Lung (tissue), 11 donors: ENCODE measurements at regions not wholly inside any gene's neighbourhood (a gene's known extent, or its start where the extent isn't known, plus 50 kb on each side); places are given as distances from the start of the nearest gene placed in this dataset.

Source experiments
- ATAC-seq: fragments of 200-7000 bp; cut with Tn5 transposase; one replicate; pipeline ENCODE4 v1.9.1; 2020; ENCODE audit warnings: moderate number of reproducible peaks; ENCODE audit not compliant: insufficient read depth, low FRiP score
- DNase-seq, 3 donors: peaks; one replicate each; pipeline ENCODE4 v3.0.0-alpha.2; 2013 to 2017
- H3K27ac ChIP-seq, 2 donors: one replicate each; pipeline ENCODE4 v1.5.1; 2013; ENCODE audit warnings: mild to moderate bottlenecking in 2 of 2, moderate library complexity in 2 of 2, control low read depth in 1 of 2, inconsistent platforms in 1 of 2, low read depth in 1 of 2, low read length in 1 of 2
- H3K27me3 ChIP-seq, 3 donors: one replicate each; pipeline ENCODE4 v1.5.1; 2013; ENCODE audit warnings: low read length in 2 of 3; ENCODE audit not compliant: control insufficient read depth in 3 of 3, insufficient read depth in 3 of 3
- H3K36me3 ChIP-seq, 4 donors: one replicate each; pipeline ENCODE4 v1.5.1; 2013; ENCODE audit warnings: low read length in 4 of 4, mild to moderate bottlenecking in 1 of 4, moderate library complexity in 1 of 4; ENCODE audit not compliant: control insufficient read depth in 4 of 4, insufficient read depth in 4 of 4
- H3K4me1 ChIP-seq, 5 donors: one replicate each; pipeline ENCODE4 v1.5.1; 2013; ENCODE audit warnings: low read length in 5 of 5, mild to moderate bottlenecking in 2 of 5, moderate library complexity in 1 of 5; ENCODE audit not compliant: control insufficient read depth in 5 of 5, insufficient read depth in 5 of 5
- H3K4me3 ChIP-seq: one replicate; pipeline ENCODE4 v1.5.1; 2013; ENCODE audit warnings: mild to moderate bottlenecking, control low read depth, moderate library complexity
- H3K9ac ChIP-seq, 2 donors: one replicate each; pipeline ENCODE4 v1.5.1; 2013; ENCODE audit warnings: low read length in 2 of 2, control low read depth in 1 of 2; ENCODE audit not compliant: insufficient read depth in 1 of 2
- H3K9me3 ChIP-seq, 4 donors: one replicate each; pipeline ENCODE4 v1.5.1; 2013; ENCODE audit warnings: low read length in 3 of 4, mild to moderate bottlenecking in 1 of 4, moderate library complexity in 1 of 4; ENCODE audit not compliant: control insufficient read depth in 4 of 4, insufficient read depth in 3 of 4
- CTCF ChIP-seq: IDR thresholded peaks from 2 replicates; pipeline ENCODE4 v1.5.1; 2012; ENCODE audit warnings: mild to moderate bottlenecking; ENCODE audit errors: control extremely low read depth, extremely low read depth
- WGBS, 2 donors: extraction: QIAGEN DNeasy Blood & Tissue Kit; methylation state at CpG; one replicate each; pipeline ENCODE4 v1.1.7; 2013; 5-methylcytosine and 5-hydroxymethylcytosine counted together
- donor health status: control.
- donor health status: control.
- donor health status: Bipolar disorder and iron deficiency.
- donor health status: healthy.
- donor health status: DM: yes; HTN: yes; CAD: no.

- no peak for ATAC-seq
- H3K9me3 ChIP-seq, result no peaks in the 10 kb centered on the region
- H3K4me1 ChIP-seq, result no peaks in the 10 kb centered on the region
- no peak overlapping the region for H3K4me3 ChIP-seq
- no peak for TF ChIP-seq CTCF
- no peak overlapping the region for H3K9ac ChIP-seq
- no peaks in the 10 kb centered on the region for H3K36me3 ChIP-seq
- DNase-seq, result no peak
- H3K27ac ChIP-seq, result no peak overlapping the region
- WGBS, 2 donors, result 93 to 94% methylated on average over 5 of the region's 5 CpGs
- no peaks in the 10 kb centered on the region for H3K27me3 ChIP-seq
Observed at GRCh38 chr2:10208736-10209135, 86.2 kb downstream of the RRM2 start.

GRCh38 chr2:10209406-10209935, 86.9 kb downstream of the RRM2 start:
- no peaks in the 10 kb centered on the region for H3K36me3 ChIP-seq
- TF ChIP-seq CTCF, result no peak
- WGBS, 2 donors, result 92% methylated on average over 15 of the region's 15 CpGs

GRCh38 chr2:10210336-10210735, 87.8 kb downstream of the RRM2 start:
- ATAC-seq (no peak), DNase-seq (no peak)
- TF ChIP-seq CTCF, result no peak
- H3K27me3 ChIP-seq, result no peaks in the 10 kb centered on the region
- no peaks in the 10 kb centered on the region for H3K36me3 ChIP-seq
- 98 to 99% methylated on average over 6 of the region's 6 CpGs for WGBS, 2 donors
- H3K4me3 ChIP-seq, result no peak overlapping the region
- H3K27ac ChIP-seq, result no peak overlapping the region
- no peaks in the 10 kb centered on the region for H3K9me3 ChIP-seq
- no peaks in the 10 kb centered on the region for H3K4me1 ChIP-seq
- no peak overlapping the region for H3K9ac ChIP-seq

More at GRCh38 chr2:10209406-10209935, 86.9 kb downstream of the RRM2 start:
- DNase-seq (no peak), ATAC-seq (no peak)
- no peaks in the 10 kb centered on the region for H3K27me3 ChIP-seq
- H3K9me3 ChIP-seq, result no peaks in the 10 kb centered on the region
- no peak overlapping the region for H3K9ac ChIP-seq
- H3K27ac ChIP-seq, result no peak overlapping the region
- no peak overlapping the region for H3K4me3 ChIP-seq
- no peaks in the 10 kb centered on the region for H3K4me1 ChIP-seq

- H3K4me3 ChIP-seq, result no peak overlapping the region
- H3K9ac ChIP-seq, result no peak overlapping the region
- 96% methylated on average over 6 of the region's 6 CpGs for WGBS, 2 donors
- no peaks in the 10 kb centered on the region for H3K36me3 ChIP-seq
- H3K27ac ChIP-seq, result no peak overlapping the region
- ATAC-seq (no peak), DNase-seq (no peak)
- no peak for TF ChIP-seq CTCF
- no peaks in the 10 kb centered on the region for H3K9me3 ChIP-seq
- no peaks in the 10 kb centered on the region for H3K4me1 ChIP-seq
- H3K27me3 ChIP-seq, result peaks cover 0 to 4% (median 0%) of the 10 kb centered on the region in 3 donors
Observed at GRCh38 chr2:10211844-10212422, 89.4 kb downstream of the RRM2 start.
